ENCODE measurements at regions not wholly inside any gene's neighbourhood (a gene's known extent, or its start where the extent isn't known, plus 50 kb on each side); places are given as distances from the start of the nearest gene placed in this dataset.
"Not testable (repeated sequence)": the region's sequence is repeated elsewhere in the genome, so short reads cannot be mapped to it uniquely, and the experiment has no call there.

DNA sequence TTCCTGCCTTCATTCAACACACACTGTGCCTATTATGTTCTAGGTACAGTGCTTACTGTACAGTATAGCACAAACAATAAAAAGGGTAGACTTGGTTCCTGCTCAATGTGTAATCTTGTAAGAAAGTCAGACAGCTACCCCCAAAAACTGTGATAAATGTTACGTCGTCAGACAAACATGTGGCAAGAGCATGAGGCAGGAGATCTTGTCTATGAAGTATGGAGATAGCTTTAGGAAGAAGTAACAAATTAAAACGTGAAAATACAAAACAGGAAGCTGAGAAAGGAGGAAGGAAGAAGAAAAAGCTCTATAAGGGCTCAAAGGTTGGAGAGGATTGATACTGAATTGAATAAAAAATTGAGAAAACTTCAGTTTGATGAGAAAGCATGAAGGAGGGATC is 276.2 kb upstream of the HNRNPA3 start:
- Mint-ChIP-seq H3K36me3 (ENCODE audit: insufficient read depth) (no peaks in the 10 kb centered on the region), H3K4me3 (no peak overlapping the region)

DNA sequence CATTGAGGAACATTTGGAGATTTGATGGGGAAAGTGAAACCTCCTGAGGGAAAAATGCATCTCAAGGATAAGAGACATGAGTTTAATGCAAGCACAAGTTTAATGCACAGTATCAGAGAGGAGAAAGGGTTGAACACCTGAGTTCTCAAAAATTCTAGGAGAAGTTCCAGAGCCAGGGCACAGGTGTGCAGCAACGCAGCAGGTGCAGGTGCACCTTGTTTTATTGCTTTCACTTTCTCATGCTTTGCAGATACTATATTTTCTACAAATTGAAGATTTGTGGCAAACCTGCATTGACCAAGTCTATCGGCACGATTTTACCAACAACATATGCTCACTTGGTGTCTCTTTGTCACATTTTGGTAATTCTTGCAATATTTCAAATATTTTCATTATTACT is 267.6 kb upstream of the HNRNPA3 start:
- Mint-ChIP-seq H3K4me3 (no peak overlapping the region), H3K4me1 (ENCODE audit: low read depth) (no peaks in the 10 kb centered on the region), H3K27me3 (ENCODE audit: low read depth) (peaks cover 1% of the 10 kb centered on the region), H3K36me3 (ENCODE audit: insufficient read depth) (no peaks in the 10 kb centered on the region), H3K9me3 (no peaks in the 10 kb centered on the region)
- DNase-seq (no peak), ATAC-seq (no peak)

More for the DNA sequence above, 276.2 kb upstream of the HNRNPA3 start:
- DNase-seq (no peak), ATAC-seq (no peak)
- peaks cover 1% of the 10 kb centered on the region for H3K27me3 Mint-ChIP-seq (ENCODE audit: low read depth)
- H3K4me1 Mint-ChIP-seq (ENCODE audit: low read depth): peaks cover 6% of the 10 kb centered on the region
- no peaks in the 10 kb centered on the region for H3K9me3 Mint-ChIP-seq

DNA sequence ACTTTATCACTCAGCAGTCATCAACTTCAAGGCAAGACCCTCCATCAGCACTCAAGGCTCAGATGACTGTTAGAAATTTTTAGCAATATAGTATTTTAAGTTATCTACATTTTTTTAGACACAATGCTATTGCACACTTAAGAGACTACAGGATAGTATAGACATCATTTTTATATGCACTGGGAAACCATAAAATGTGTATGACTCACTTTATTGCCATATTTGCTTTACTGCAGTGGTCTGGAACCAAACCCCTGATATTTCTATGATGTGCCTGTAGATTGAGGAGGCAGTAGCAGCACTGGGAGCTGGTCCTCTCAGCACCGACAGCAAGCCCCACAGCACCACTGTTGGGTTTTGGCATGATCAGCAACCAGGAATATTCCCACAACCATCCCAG is 264.8 kb upstream of the HNRNPA3 start:
- Mint-ChIP-seq H3K4me1 (ENCODE audit: low read depth) (no peaks in the 10 kb centered on the region), H3K4me3 (no peak overlapping the region), H3K9me3 (peaks cover 5% of the 10 kb centered on the region), H3K36me3 (ENCODE audit: insufficient read depth) (no peaks in the 10 kb centered on the region), H3K27me3 (ENCODE audit: low read depth) (no peaks in the 10 kb centered on the region)
- DNase-seq: no peak
- ATAC-seq: no peak

DNA sequence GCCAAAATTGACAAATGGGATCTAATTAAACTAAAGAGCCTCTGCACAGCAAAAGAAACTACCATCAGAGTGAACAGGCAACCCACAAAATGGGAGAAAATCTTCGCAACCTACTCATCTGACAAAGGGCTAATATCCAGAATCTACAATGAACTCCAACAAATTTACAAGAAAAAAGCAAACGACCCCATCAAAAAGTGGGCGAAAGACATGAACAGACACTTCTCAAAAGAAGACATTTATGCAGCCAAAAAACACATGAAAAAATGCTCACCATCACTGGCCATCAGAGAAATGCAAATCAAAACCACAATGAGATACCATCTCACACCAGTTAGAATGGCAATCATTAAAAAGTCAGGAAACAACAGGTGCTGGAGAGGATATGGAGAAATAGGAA is 261.4 kb upstream of the HNRNPA3 start:
- not testable (repeated sequence) for H3K9me3 Mint-ChIP-seq; H3K4me1 Mint-ChIP-seq (ENCODE audit: low read depth); ATAC-seq; DNase-seq; H3K4me3 Mint-ChIP-seq; H3K27me3 Mint-ChIP-seq (ENCODE audit: low read depth); H3K36me3 Mint-ChIP-seq (ENCODE audit: insufficient read depth)

DNA sequence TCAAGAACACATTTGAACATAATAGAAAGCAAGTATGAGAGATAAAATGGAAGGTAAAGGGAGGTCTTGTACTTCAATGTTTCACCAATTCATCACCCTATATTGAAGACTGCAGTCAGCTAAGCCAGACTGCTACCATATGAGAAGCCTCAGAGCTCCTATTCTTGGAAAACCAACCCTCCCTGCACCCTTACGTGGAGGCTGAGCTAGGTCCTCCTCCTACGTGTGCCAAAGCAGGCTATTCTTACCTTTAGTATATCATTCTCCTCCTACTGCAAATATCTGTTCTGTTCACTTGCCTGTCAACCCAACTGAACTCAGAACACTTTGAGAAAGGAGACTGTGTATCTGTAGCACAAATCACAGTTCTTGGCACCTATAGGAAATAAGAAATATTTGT is 255.8 kb upstream of the HNRNPA3 start:
- no peak overlapping the region for H3K4me3 Mint-ChIP-seq
- no peak for DNase-seq
- no peaks in the 10 kb centered on the region for H3K4me1 Mint-ChIP-seq (ENCODE audit: low read depth)
- no peaks in the 10 kb centered on the region for H3K9me3 Mint-ChIP-seq
- peaks cover 6% of the 10 kb centered on the region for H3K27me3 Mint-ChIP-seq (ENCODE audit: low read depth)
- H3K36me3 Mint-ChIP-seq (ENCODE audit: insufficient read depth): no peaks in the 10 kb centered on the region
- ATAC-seq: no peak

DNA sequence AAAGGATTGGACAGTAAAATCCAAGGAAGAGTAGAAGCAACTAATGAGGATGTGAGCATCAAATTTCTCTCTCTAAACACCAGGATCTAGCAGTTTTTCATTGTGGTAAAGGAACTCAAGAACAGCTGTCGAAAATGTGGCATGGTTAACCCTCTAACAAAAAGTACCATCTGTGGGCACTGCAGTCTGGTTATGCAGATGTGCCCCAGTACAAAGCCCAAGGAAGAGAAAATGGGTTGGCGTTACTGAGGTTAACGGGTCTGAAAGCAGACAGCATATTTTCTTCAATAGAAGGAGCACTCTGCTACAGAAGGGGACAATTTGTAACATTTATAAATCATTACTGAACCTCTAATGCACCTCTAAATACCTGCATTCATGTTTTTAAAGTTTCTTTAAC is 253.0 kb upstream of the HNRNPA3 start:
- no peaks in the 10 kb centered on the region for H3K4me1 Mint-ChIP-seq (ENCODE audit: low read depth)
- H3K4me3 Mint-ChIP-seq: no peak overlapping the region
- peaks cover 12% of the 10 kb centered on the region for H3K27me3 Mint-ChIP-seq (ENCODE audit: low read depth)
- H3K36me3 Mint-ChIP-seq (ENCODE audit: insufficient read depth): no peaks in the 10 kb centered on the region
- H3K9me3 Mint-ChIP-seq: no peaks in the 10 kb centered on the region
- no peak for ATAC-seq
- DNase-seq: no peak

DNA sequence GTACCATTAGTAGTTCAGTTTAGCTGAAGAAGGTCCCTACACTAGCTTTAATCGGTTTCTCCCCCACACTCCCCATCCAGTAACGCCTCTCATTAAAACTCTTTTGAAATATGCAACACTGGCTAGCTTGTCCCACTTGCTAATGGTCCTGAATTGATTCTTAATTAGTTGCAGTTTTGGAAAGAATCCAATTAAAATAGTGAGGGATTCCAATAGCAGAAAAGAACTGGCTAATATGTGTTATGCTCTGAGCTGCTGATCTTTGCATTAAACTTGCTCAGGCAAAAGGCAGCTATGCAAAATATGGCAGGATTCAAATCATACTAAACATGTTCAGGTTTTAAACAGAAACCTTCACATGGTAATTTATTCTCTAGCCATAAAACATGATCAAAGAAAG is 252.5 kb upstream of the HNRNPA3 start:
- peaks cover 14% of the 10 kb centered on the region for H3K27me3 Mint-ChIP-seq (ENCODE audit: low read depth)
- no peaks in the 10 kb centered on the region for H3K9me3 Mint-ChIP-seq
- H3K4me3 Mint-ChIP-seq: no peak overlapping the region
- DNase-seq (no peak), ATAC-seq (no peak)
- no peaks in the 10 kb centered on the region for H3K4me1 Mint-ChIP-seq (ENCODE audit: low read depth)
- H3K36me3 Mint-ChIP-seq (ENCODE audit: insufficient read depth): no peaks in the 10 kb centered on the region

DNA sequence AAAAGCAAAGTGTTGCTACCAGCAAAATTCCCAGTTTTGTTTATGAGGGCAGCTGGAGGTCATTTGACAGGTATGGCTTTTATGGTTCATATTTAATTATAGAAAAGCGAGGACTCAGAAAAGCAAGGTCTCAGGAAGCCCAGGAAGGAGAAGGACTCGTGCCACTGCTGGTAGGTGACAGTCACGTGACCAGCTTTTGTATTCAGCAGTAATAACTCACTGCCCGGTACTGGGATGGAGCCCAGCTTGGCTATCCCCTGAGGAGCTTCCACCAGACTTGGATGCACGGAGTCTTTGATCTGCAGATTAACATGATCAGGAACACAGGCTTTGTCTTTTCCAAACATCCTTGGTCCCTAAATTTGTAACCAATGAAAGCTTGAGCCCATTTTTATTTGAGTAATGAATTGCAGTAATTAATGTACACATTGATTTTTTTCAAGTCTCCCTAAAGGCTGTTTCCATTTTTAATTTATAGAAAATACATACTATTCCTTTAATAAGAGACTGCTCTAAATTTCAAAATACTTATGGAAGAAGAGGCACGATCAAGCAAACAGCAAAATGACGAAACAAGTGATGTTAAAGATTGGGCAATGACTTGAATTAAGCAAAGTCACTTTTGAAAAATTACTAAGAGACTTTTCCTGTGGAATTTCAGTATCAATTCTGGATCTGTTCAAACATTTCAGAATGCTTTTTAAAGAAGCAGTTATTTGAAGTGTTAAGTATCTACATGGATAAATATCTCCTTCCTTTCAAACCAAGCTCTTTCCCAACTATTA is 251.7 kb upstream of the HNRNPA3 start:
- Mint-ChIP-seq H3K9me3 (no peaks in the 10 kb centered on the region), H3K4me1 (ENCODE audit: low read depth) (no peaks in the 10 kb centered on the region), H3K27me3 (ENCODE audit: low read depth) (peaks cover 16% of the 10 kb centered on the region), H3K36me3 (ENCODE audit: insufficient read depth) (no peaks in the 10 kb centered on the region), H3K4me3 (no peak overlapping the region)
- ATAC-seq: no peak
- no peak for DNase-seq

DNA sequence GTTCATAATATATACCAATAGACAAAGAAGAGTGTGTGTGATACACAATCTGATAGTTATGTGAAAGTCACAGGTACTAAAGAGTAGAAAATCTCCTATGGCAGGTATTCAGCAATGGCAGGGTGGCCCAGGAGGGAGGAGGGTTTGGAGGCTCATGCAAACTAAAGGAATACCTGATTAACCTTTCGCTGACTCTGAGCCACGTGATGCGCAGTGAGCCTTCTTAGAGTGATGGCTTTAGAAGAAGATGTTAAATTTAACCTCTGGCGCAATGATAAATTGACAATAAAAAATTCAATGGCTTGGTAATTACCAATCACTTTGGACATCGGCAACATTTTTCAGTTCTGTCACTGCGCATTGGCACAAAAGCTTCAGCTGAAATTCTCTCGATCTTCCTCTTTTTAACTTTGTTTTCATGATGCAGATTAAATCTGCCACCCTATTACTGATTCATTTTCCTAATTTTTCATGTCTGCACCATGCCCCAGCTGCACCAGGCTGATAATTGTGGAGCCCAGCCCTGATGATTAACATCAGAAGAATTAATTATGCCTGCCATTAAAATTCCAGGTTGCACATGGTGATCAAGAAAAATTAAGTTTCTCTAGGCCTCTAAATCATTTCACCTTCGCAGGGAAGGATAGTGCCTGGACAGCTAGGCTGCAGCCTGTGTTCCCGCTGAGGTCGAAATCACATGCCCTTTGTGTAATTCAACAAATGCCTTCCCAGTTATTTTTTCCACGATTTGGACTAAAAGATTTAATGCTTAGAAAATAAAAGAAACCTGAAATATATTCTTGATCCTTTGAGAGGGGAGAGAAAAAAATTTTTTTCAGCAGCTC is 250.6 kb upstream of the HNRNPA3 start:
- no peak overlapping the region for H3K4me3 Mint-ChIP-seq
- no peaks in the 10 kb centered on the region for H3K36me3 Mint-ChIP-seq (ENCODE audit: insufficient read depth)
- no peaks in the 10 kb centered on the region for H3K4me1 Mint-ChIP-seq (ENCODE audit: low read depth)
- ATAC-seq (no peak), DNase-seq (no peak)
- H3K27me3 Mint-ChIP-seq (ENCODE audit: low read depth): peaks cover 16% of the 10 kb centered on the region
- H3K9me3 Mint-ChIP-seq: no peaks in the 10 kb centered on the region

DNA sequence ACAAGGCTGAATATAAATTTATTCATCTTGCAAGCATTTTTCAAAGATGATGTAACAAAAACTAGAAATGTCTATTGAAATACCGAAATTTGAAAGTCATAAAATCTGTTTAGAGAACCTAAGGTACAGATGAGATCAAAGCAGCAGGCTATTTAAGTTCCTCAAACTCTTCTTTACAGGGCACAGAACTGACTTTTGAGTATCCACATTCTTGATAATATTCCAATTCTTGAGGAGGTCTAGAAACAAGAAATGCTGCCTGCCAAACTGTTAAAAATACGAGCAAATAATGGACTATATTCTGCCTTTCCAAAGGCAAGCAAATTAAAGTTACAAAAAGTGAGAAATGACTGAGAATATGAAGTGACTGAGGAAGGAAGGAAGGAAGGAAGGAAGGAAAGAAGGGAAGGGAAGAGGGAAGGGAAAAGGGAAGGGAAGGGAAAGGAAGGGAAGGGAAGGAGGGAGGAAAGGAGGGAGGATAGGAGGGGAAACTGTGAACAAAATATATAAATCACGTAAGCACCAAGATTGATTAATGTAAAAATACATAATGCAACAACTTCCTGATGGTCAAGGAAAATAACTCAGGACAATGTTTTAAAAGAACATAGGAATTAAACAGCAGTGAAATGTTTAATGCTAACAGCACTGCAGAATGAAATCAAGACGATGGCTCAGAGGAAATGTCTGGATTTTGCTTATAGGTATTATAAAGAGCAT is 248.9 kb upstream of the HNRNPA3 start:
- no peak for ATAC-seq
- Mint-ChIP-seq H3K4me1 (ENCODE audit: low read depth) (no peaks in the 10 kb centered on the region), H3K9me3 (no peaks in the 10 kb centered on the region), H3K4me3 (no peak overlapping the region), H3K36me3 (ENCODE audit: insufficient read depth) (no peaks in the 10 kb centered on the region), H3K27me3 (ENCODE audit: low read depth) (peaks cover 16% of the 10 kb centered on the region)
- no peak for DNase-seq

DNA sequence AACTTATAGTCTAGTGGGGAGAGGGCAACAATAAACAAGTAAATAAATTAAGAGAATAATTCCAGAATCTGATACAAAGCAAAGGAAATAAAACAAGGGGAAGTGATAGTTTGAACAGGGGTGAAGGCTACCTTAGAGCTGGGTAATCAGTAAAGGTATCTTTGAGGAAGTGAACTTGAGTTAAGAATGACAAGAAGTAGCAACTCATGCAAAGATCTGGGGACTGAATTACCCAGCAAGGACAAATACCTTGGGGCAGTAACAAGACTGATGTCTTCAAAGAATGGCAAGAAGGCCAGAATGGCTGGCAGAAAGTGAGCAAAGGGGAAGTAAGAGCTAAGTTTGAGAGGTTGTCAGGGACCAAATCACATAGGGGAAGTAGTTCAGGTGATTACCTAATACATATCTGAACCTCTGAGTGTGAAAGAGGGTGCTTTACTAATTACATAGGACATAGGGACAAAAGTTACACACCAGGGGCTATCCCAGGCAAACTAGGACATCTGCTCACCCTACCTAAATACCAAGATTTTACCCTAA is 244.6 kb upstream of the HNRNPA3 start:
- ATAC-seq: no peak
- Mint-ChIP-seq H3K27me3 (ENCODE audit: low read depth) (peaks cover 15% of the 10 kb centered on the region), H3K4me3 (no peak overlapping the region), H3K9me3 (no peaks in the 10 kb centered on the region), H3K36me3 (ENCODE audit: insufficient read depth) (no peaks in the 10 kb centered on the region), H3K4me1 (ENCODE audit: low read depth) (no peaks in the 10 kb centered on the region)
- DNase-seq: no peak

DNA sequence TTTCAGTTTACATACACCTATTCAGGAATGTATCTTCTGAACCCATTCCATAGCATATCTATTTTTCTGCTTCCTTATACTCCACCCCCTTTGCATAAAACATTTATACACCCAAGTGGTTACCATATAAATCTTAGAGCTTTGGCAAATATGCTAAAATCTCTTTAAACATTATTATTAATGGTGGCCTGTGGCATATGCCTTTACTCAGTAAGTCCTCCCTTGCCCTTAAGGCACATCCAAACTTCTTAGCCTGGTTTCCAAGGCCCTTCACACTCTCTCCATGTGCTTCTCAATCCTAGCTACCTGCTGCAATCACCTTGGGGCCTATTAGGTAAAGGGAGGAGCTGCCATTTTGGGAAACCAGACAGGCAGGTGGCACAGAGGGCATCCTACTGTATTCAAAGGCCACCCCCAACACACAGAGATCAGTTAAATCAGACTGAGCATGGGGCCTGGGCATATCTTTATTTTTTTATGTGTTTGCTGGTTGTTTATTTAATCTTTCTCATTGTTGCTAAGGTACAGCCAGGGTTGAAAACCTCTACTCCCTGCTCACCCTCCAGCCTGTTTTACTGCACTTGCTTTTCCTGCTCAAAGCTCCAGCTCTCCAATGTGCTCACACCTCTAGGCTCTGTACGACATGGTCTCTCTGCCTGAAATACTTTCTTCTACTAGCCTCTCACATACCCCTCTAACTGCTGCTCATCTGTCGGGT is 242.8 kb upstream of the HNRNPA3 start:
- Mint-ChIP-seq H3K36me3 (ENCODE audit: insufficient read depth) (no peaks in the 10 kb centered on the region), H3K9me3 (no peaks in the 10 kb centered on the region), H3K4me3 (no peak overlapping the region), H3K27me3 (ENCODE audit: low read depth) (peaks cover 14% of the 10 kb centered on the region), H3K4me1 (ENCODE audit: low read depth) (no peaks in the 10 kb centered on the region)
- ATAC-seq: no peak
- DNase-seq: no peak

DNA sequence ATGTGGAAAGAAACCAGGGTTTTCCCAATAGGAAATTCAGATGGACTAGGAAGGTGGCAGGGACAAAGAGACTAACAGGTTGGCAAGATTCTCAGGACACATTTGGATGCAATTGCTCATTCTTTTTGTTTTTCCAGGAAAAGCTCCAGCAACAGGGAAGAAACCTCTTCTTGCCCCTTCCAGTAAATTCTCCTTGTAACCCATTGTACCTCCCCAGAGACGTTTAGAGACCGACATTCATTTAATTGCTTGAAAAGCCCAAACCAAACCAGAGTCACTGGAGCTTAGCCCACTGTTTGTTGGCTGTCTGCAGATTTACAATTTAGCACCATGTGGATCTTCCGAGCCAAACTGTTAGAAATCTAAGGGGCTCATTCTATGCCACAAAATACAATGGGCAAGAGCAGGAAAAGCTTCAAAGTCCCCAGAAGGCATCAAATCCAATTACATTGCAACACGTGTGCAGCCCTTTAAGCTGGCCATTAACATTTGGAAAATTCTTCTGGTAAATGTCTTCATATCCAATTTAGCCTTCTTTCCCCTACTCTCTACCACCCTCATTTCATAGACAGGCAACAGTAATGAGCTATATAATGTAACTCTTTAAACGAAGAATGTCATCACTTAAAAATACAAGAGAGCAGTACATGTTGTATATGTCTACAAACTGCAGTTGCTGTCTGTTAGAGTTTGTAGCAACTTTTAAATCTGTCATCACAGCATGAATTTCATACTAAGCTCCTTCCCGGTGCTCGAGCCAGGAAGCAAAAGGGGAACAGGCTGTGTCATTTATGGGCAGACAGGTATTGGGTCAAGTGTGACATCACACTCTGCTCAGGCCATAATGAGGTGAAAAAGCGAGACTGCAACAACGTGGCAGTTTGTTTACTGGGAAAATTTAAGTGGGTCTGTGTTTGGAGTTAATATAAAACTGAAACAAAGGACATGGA is 235.6 kb upstream of the HNRNPA3 start:
- Mint-ChIP-seq H3K4me1 (ENCODE audit: low read depth) (no peaks in the 10 kb centered on the region), H3K36me3 (ENCODE audit: insufficient read depth) (no peaks in the 10 kb centered on the region), H3K9me3 (no peaks in the 10 kb centered on the region), H3K4me3 (no peak overlapping the region), H3K27me3 (ENCODE audit: low read depth) (peaks cover 16% of the 10 kb centered on the region)
- ATAC-seq: no peak
- no peak for DNase-seq
